Astrocyte of the spinal cord (primary cell): ENCODE measurements at regions not wholly inside any gene's neighbourhood (a gene's known extent, or its start where the extent isn't known, plus 50 kb on each side); places are given as distances from the start of the nearest gene placed in this dataset.

Experiments used
- DNase-seq: peaks from one replicate; pipeline ENCODE4 v3.0.0; 2011; ENCODE audit warnings: low read depth, low spot score
- H3K4me3 ChIP-seq: 2 replicates; pipeline ENCODE4 v1.5.1; 2011; ENCODE audit warnings: low read depth, mild to moderate bottlenecking, low read length, moderate library complexity
- in situ Hi-C: cut with HindIII; loops from 2 replicates; pipeline ENCODE4 v1.10.0; 2017; ENCODE audit warnings: low sequenced_read_pairs
- TF ChIP-seq, protein P1 (sequence below): IDR thresholded peaks from 2 replicates; pipeline ENCODE4 v1.5.1; 2012; ENCODE audit warnings: low read depth, mild to moderate bottlenecking, low read length, inconsistent platforms

DNA sequence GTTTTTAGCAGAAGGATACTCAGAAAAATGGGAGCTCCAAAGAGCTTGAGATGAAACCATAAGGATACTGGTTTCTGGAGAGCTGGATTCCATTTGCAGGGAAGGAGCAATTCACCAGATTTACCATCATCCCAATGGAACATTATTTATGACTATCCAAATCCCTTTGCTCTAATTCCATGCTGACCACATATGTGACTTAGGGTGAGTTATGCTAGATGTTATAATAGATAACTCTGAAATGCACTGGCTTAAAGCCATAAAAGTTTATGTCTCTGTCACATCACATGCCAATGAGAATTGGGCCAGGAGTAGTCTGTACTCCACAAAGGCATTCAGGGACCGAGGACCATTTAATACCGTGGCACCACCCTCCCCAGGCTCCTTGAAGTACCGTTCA is 185.2 kb downstream of the SKIDA1 start:
- TF ChIP-seq, protein P1, sequence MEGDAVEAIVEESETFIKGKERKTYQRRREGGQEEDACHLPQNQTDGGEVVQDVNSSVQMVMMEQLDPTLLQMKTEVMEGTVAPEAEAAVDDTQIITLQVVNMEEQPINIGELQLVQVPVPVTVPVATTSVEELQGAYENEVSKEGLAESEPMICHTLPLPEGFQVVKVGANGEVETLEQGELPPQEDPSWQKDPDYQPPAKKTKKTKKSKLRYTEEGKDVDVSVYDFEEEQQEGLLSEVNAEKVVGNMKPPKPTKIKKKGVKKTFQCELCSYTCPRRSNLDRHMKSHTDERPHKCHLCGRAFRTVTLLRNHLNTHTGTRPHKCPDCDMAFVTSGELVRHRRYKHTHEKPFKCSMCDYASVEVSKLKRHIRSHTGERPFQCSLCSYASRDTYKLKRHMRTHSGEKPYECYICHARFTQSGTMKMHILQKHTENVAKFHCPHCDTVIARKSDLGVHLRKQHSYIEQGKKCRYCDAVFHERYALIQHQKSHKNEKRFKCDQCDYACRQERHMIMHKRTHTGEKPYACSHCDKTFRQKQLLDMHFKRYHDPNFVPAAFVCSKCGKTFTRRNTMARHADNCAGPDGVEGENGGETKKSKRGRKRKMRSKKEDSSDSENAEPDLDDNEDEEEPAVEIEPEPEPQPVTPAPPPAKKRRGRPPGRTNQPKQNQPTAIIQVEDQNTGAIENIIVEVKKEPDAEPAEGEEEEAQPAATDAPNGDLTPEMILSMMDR, result no peak
- in situ Hi-C loops, result no loop called here
- H3K4me3 ChIP-seq, result no peak overlapping the region
- no peak for DNase-seq

DNA sequence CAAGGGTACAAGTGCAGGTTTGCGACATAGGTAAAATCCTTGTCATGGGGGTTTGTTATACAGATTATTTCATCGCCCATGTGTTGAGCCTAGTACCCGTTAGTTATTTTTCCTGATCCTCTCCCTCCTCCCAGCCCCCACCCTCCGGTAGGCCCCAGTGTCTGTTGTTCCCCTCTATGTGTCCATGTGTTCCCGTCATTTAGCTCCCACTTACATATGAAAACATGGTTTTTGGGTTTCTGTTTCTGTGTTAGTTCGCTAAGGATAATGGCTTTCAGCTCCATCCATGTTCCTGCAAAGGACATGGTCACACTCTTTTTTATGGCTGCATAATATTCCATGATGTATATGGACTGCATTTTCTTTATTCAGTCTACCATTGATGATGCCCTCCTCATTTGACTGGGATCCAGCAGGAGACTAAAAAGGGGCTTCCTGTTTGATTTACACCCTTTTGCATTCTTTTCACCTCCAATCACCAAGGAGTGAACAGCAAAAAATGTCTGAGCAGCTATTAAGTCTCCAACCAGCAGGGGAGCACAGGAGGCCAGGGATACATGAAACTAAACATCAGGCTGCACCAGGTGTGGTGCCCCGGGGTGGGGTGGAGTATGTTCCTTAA is 188.2 kb downstream of the SKIDA1 start:
- TF ChIP-seq, protein P1, result no peak
- in situ Hi-C loops, result no loop called here
- H3K4me3 ChIP-seq, result no peak overlapping the region
- DNase-seq, result no peak

DNA sequence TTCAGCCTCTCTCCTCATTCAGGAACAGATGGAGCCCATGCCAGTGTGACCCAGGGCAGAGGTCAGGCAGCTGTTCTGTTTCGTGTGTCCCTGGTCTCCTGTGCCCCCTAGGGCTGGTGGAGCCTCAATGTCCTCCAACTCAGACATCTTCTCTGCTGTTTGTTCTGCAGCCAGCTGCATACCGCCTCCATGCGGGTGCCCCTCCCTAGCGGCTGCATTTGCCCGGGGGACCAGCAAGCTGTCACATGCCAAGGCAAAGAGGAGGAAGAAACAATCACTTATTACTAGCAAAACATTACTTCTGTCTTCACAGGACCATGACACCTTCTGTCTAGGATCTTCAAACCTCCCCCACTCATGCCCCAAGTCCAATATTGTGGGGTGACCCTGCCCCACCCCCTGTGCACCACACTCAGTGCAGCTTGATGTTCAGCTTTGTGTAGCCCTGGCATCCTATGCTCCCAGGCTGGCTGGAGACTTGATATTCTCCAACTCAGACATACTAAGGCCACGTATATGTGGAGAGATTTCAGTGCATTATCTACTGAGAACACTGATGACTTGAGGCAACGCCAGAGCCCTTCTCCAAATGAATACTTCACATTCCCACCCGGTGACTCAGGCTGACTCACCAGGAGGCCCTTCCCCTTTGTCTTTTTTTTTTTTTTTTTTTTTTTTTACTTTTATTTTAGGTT is 188.9 kb downstream of the SKIDA1 start:
- TF ChIP-seq, protein P1, result no peak
- DNase-seq, result peak; percentile 93
- H3K4me3 ChIP-seq, result no peak overlapping the region
- in situ Hi-C loops, result no loop called here

DNA sequence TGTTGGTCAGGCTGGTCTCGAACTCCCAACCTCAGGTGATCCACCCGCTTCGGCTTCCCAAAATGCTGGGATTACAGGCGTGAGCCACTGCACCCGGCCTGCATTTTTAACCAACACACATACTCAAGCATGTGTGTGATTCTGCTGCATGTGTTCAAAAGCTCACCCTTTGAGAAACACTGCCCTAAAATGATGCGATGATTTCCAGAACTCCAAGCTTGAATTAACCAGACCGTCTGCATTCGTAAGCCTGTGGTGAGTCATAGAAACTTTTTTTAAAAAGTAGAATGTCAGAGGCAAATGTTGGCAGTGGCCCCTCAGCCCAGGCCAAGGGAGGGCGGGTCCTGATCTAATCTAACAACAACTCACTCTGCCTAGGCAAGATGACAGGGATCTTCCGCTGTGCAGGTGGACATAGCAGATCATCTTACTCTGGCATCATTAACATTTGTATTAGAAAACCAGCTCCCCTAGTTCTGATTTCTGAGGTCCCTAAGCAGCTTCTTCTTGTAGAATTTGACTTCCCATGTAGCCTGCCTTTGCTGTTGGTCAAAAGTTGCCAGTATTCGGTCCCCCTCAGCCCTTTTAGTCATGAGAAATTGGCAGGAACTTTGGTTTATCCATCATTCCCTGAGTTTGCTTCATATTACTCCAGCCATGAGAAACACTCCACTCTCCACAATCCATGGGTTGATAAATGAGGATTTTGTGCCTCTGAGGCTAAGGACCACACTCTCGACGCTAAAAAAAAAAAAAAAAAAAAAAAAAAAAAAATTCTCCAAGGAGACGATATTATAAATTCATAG is 190.4 kb downstream of the SKIDA1 start:
- peak; percentile 90 for DNase-seq
- in situ Hi-C loops, result no loop called here
- no peak overlapping the region for H3K4me3 ChIP-seq
- TF ChIP-seq, protein P1, result no peak

DNA sequence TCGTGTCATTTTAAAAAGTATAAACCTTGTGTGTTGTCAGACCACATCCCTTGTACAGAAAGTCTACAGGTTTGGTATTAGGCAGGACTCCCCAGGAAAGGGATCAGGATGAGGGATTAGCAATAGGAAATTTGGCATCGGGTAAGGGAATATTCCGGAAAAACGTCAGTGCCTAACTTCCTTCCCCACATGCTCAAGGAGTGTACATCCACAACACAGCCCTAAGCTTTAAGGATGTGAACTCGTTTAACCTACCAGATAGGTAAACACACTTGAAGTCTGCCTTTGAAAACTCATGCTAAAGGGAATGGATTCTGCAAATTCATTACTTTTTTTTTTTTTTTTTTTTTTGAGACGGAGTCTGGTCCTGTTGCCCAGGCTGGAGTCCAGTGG is 194.9 kb downstream of the SKIDA1 start:
- in situ Hi-C loops, result no loop called here
- H3K4me3 ChIP-seq, result no peak overlapping the region
- TF ChIP-seq, protein P1, result no peak
- DNase-seq, result no peak

DNA sequence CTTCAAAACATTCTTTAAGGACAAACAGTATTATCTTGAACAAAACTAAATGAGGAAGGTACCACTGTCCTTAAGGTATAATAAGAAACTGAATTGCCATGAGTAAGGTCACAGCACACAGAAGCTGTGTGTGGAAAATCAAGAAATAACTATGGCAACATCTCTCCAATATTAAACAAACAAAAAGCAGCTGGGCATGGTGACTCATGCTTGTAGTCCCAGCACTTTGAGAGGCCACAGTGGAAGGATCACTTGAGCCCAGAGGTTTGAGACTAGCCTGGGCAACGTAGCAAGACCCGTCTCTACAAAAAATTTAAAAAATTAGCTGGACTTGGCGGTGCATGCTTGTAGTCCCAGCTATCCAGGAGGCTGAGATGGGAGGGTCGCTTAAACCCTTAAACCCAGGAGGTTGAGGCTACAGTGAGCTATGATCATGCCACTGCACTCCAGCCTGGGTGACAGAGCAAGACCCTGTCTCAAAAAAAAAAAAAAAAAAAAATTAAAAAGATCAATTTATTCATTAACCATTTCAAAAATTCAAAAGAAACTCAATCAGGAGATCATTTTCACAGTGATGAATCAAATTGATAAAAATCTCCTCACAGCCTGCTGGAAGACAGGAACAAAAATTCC is 195.4 kb downstream of the SKIDA1 start:
- peak; percentile 91 for DNase-seq
- H3K4me3 ChIP-seq, result no peak overlapping the region
- TF ChIP-seq, protein P1, result no peak
- in situ Hi-C loops, result no loop called here
